Thyroid gland (tissue), 4 donors: ENCODE measurements at regions not wholly inside any gene's neighbourhood (a gene's known extent, or its start where the extent isn't known, plus 50 kb on each side); places are given as distances from the start of the nearest gene placed in this dataset.

ENCODE experiments used
- POLR2A ChIP-seq, 2 donors: fragments of 450-650 bp; IDR thresholded peaks; one replicate each; pipeline ENCODE4 v1.6.1; 2017; ENCODE audit warnings: antibody characterized with exemption in 2 of 2, mild to moderate bottlenecking in 2 of 2, moderate library complexity in 1 of 2
- TF ChIP-seq, protein P1 (sequence below), 6 experiments: fragments of 200-600 bp in 3 of 6; fragments of 450-650 bp in 3 of 6; sonication (generic) in 3 of 6; IDR thresholded peaks; one replicate each; pipeline ENCODE4 v1.5.1; 2016 to 2019; ENCODE audit warnings: antibody characterized with exemption in 6 of 6, mild to moderate bottlenecking in 2 of 6, inconsistent platforms in 1 of 6, moderate library complexity in 1 of 6

DNA sequence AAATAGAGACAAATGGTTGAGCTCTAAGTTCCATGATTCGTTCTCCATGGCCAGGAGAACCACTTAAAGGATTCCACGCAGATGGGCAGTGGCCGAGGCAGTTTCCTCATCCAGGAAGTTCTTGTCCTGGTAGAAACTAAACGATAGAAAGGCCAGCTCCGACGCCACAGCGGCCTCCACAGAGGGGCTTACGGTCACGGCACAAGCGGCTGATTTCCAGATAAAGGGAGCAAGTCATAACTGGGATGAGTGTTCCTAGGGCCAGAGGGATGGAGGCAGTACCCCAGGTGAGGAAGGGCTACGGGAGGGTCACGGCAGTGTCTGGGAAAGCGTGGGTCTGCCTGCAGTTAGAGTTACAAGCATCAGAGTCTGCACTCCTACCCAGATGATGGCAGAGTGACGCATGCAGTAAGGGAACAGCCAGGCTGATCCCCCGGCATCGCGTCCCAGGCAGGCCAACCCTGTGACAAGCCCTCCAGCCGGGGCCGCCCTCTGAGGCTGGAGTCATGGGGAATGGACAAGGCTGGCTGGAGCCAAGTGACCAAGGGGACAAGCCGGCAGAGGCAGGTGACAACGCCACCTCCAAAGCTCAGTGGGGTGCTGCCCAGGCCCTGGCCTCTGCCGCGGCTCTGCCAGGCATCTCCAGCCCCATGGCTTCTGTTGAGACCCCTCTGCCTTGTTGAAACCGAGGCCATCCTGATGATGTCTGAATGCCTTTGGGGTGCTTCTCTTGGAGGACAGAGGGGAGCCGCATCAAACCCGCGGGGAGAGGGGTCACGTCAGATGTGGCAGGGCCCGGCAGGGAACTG is 475.1 kb downstream of the BRD1 start:
- TF ChIP-seq, protein P1, sequence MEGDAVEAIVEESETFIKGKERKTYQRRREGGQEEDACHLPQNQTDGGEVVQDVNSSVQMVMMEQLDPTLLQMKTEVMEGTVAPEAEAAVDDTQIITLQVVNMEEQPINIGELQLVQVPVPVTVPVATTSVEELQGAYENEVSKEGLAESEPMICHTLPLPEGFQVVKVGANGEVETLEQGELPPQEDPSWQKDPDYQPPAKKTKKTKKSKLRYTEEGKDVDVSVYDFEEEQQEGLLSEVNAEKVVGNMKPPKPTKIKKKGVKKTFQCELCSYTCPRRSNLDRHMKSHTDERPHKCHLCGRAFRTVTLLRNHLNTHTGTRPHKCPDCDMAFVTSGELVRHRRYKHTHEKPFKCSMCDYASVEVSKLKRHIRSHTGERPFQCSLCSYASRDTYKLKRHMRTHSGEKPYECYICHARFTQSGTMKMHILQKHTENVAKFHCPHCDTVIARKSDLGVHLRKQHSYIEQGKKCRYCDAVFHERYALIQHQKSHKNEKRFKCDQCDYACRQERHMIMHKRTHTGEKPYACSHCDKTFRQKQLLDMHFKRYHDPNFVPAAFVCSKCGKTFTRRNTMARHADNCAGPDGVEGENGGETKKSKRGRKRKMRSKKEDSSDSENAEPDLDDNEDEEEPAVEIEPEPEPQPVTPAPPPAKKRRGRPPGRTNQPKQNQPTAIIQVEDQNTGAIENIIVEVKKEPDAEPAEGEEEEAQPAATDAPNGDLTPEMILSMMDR (IDR thresholded peaks at IDR 0.05): no peak
- TF ChIP-seq POLR2A (IDR thresholded peaks at IDR 0.05): no peak
